Keratinocyte (primary cell): ENCODE measurements at regions not wholly inside any gene's neighbourhood (a gene's known extent, or its start where the extent isn't known, plus 50 kb on each side); places are given as distances from the start of the nearest gene placed in this dataset.

Experiments used
- CTCF ChIP-seq, 3 experiments: IDR thresholded peaks in 1 of 3; conservative IDR thresholded peaks in 1 of 3; optimal IDR thresholded peaks in 1 of 3; 2 replicates in 2 of 3; 3 replicates in 1 of 3; pipeline versions ENCODE3 to v1.5.1; 2011; ENCODE audit warnings: low read length in 3 of 3, mild to moderate bottlenecking in 3 of 3, moderate library complexity in 2 of 3, control low read depth in 1 of 3, inconsistent platforms in 1 of 3; ENCODE audit not compliant: insufficient read depth in 2 of 3; ENCODE audit errors: extremely low read depth in 1 of 3
- EZH2 ChIP-seq: IDR thresholded peaks from one replicate; pipeline ENCODE4 v1.6.1; 2012; ENCODE audit warnings: inconsistent platforms, mild to moderate bottlenecking, low read length, moderate library complexity

GRCh38 chr21:31409831-31410487 is 65.9 kb upstream of the TIAM1 start:
- TF ChIP-seq CTCF (optimal IDR thresholded peaks at IDR 0.05 in 1 of 3, IDR thresholded peaks at IDR 0.05 in 1 of 3, conservative IDR thresholded peaks at IDR 0.05 in 1 of 3; ENCODE audit: extremely low read depth in 1 of 3, insufficient read depth in 2 of 3, low read length in 3 of 3): no peak
- TF ChIP-seq EZH2: no peak
